ENCODE measurements at regions not wholly inside any gene's neighbourhood (a gene's known extent, or its start where the extent isn't known, plus 50 kb on each side); places are given as distances from the start of the nearest gene placed in this dataset.

DNA sequence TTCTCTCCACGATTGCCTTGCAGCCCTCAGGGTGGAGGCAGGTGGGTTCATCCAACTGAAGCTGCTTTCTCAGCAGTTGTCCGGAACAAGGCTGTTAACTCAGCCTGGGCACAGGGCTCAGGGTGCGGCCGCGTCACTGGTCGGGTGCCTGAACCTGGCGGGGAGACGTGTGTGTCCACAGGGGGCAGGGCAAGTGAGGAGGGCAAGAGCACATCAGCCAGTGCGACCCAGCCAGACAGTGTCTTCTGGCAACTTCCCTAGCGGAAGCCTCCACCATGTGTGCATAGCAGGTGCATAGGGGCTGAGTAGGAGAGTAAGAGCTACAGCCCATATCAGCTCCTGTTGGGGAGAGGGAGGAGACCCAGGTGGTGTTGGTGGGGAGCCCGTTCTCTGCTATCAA is 150.4 kb upstream of the THRB start:
- TF ChIP-seq, protein P1, sequence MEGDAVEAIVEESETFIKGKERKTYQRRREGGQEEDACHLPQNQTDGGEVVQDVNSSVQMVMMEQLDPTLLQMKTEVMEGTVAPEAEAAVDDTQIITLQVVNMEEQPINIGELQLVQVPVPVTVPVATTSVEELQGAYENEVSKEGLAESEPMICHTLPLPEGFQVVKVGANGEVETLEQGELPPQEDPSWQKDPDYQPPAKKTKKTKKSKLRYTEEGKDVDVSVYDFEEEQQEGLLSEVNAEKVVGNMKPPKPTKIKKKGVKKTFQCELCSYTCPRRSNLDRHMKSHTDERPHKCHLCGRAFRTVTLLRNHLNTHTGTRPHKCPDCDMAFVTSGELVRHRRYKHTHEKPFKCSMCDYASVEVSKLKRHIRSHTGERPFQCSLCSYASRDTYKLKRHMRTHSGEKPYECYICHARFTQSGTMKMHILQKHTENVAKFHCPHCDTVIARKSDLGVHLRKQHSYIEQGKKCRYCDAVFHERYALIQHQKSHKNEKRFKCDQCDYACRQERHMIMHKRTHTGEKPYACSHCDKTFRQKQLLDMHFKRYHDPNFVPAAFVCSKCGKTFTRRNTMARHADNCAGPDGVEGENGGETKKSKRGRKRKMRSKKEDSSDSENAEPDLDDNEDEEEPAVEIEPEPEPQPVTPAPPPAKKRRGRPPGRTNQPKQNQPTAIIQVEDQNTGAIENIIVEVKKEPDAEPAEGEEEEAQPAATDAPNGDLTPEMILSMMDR (conservative IDR thresholded peaks at IDR 0.05 in 1 of 2, IDR thresholded peaks at IDR 0.05 in 1 of 2; ENCODE audit: extremely low read depth in 1 of 2, insufficient read depth in 1 of 2, low read depth in 1 of 2, low read length in 2 of 2): no peak
- TF ChIP-seq EZH2 (IDR thresholded peaks at IDR 0.05; ENCODE audit: borderline replicate concordance, low read length): no peak

Measured in mammary epithelial cell (primary cell).